GM19351 (cell line): ENCODE measurements at regions not wholly inside any gene's neighbourhood (a gene's known extent, or its start where the extent isn't known, plus 50 kb on each side); places are given as distances from the start of the nearest gene placed in this dataset.

Source experiments
- ATAC-seq: cut with Tn5 transposase; IDR thresholded peaks from one replicate; pipeline ENCODE4 v1.9.1; 2021; ENCODE audit warnings: mild to moderate bottlenecking, moderate library complexity; ENCODE audit not compliant: unreplicated experiment

GRCh38 chr12:123100882-123101281 lies 50.0 kb downstream of the PITPNM2 start:
- ATAC-seq, result no peak

- no peak for ATAC-seq
These were observed 50.4 kb downstream of the PITPNM2 start for GRCh38 chr12:123100450-123100849.

- no peak for ATAC-seq
These were observed 51.2 kb downstream of the PITPNM2 start for GRCh38 chr12:123099560-123100192.

- ATAC-seq, result no peak
These were observed 52.1 kb downstream of the PITPNM2 start for GRCh38 chr12:123098780-123099179.

- ATAC-seq, result no peak
These were observed 53.3 kb downstream of the PITPNM2 start for GRCh38 chr12:123097561-123098084.

GRCh38 chr12:123096741-123097140 lies 54.1 kb downstream of the PITPNM2 start:
- ATAC-seq, result no peak

- ATAC-seq, result no peak
These were observed 54.7 kb downstream of the PITPNM2 start for GRCh38 chr12:123096182-123096581.

GRCh38 chr12:123095078-123095881 lies 55.6 kb downstream of the PITPNM2 start:
- no peak for ATAC-seq

GRCh38 chr12:123094349-123095077 lies 56.4 kb downstream of the PITPNM2 start:
- no peak for ATAC-seq

GRCh38 chr12:123092866-123093265 lies 58.0 kb downstream of the PITPNM2 start:
- ATAC-seq, result no peak

GRCh38 chr12:123091230-123092150 lies 59.4 kb downstream of the PITPNM2 start:
- ATAC-seq, result no peak

- ATAC-seq, result no peak
These were observed 61.1 kb downstream of the PITPNM2 start for GRCh38 chr12:123089631-123090353.

GRCh38 chr12:123089140-123089539 lies 61.8 kb downstream of the PITPNM2 start:
- no peak for ATAC-seq

GRCh38 chr12:123085730-123086487 lies 65.0 kb downstream of the PITPNM2 start:
- no peak for ATAC-seq

GRCh38 chr12:123085066-123085465 lies 65.8 kb downstream of the PITPNM2 start:
- no peak for ATAC-seq

- no peak for ATAC-seq
These were observed 67.0 kb downstream of the PITPNM2 start for GRCh38 chr12:123083661-123084571.

- no peak for ATAC-seq
These were observed 70.3 kb downstream of the PITPNM2 start for GRCh38 chr12:123080634-123081033.

GRCh38 chr12:123078531-123079155 lies 72.2 kb downstream of the PITPNM2 start:
- no peak for ATAC-seq
